GM19468 (cell line): ENCODE measurements at regions not wholly inside any gene's neighbourhood (a gene's known extent, or its start where the extent isn't known, plus 50 kb on each side); places are given as distances from the start of the nearest gene placed in this dataset.
"Not testable (repeated sequence)": the region's sequence is repeated elsewhere in the genome, so short reads cannot be mapped to it uniquely, and the experiment has no call there.

Source experiments
- ATAC-seq: cut with Tn5 transposase; IDR thresholded peaks from one replicate; pipeline ENCODE4 v1.9.1; 2021; ENCODE audit warnings: mild to moderate bottlenecking, moderate library complexity, moderate number of reproducible peaks; ENCODE audit not compliant: unreplicated experiment; ENCODE audit errors: extremely low read depth

DNA sequence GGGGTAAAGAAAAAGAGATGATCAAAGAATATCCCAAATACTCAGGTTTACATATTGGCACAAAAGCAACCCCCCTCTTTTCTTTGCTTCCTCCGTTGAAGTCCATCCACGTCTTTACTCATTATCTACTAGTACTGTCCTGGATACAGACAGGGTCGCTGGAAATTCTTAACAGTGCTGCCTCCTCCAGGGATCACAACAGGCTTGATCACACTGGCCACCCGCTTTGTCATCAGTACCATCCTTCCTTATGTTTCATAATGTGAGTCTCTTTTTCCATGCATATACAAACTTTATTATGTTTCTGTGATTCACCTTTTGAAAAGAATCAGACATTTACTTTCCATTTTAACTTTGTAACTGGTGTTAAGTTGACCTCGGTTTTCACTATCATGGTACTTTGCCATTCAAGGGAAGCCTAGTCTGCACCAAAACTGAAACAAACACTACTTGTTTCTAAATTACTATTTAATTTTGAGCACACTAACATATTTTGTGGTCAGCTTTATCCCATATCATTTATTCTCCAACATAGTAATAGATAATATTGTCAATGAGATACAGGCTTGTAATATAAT, 387.5 kb upstream of the PPP1R2C start:
- no peak for ATAC-seq

DNA sequence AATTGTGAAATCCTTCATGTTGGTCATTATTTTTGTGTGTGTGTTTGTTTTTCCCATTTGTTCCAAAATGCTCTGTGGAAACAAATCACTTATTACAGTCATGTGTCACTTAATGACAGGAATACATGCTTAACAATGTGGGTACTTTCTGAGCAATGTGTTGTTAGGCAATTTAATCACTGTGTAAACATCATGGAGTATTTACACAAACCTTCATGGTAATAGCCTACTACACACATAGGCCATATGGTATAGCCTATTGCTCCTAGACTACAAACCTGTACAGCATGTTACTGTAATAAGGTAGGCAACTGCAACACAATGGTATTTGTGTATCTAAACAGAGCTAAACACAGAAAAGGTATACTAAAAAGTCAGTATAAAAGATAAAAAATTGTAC, 388.9 kb upstream of the PPP1R2C start:
- ATAC-seq, result no peak

DNA sequence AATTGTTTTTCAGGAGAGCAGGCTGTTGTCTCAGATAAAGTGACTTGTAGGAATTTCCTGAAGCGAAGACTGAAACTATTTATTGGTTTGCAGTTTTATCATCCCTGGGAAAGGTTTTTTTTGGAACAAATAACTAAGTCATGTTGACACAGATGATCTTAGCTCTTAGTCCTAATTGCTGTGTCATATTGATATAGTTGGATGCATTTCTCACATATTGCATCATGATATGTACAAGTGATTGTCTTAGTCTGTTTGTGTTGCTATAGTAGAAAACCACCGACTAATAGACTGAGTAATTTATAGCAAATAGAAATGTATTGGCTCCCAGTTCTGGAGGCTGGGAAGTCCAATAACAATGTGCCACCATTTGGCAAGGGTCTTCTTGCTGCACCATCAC, 397.5 kb upstream of the PPP1R2C start:
- ATAC-seq, result no peak

DNA sequence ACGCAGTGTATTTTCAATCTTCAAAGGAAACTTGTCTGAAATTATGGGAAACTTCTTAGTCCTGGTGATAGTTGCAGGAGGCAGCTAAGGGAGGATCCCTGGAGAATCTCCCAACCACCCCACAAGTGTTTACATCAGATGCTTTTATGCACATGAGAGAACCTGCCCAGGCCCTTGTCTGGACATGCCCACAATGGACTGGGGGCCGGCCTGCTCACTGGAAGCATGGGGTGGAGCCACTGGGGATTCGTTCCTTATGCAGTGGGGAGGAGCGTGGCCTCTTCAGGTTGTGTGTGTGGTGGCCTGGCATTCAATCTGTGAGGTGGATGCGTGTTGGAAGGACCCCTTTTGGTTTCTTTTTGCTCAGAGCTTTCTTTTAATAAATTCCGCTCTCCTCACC, 398.7 kb upstream of the PPP1R2C start:
- no peak for ATAC-seq

- ATAC-seq, result no peak
These were observed 410.3 kb upstream of the PPP1R2C start for GRCh38 chrX:43188296-43188695.

DNA sequence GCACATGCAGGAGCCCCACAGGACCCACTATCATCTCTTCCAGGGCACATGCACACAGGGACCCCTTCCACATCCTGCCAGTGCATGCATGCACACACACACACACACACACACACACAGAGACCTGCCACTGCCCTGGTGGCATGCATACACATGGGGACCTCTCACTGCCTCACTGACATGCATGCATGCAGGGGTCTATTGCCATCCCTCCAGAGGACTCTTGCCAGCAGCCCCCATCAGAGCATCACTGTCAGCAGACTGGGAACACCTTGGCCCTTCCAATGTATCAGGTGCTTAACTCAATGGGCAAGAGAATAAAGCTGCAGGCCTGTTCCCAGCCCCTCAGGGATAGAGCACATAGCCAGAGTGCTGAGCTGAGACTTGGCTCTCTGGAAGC, 433.6 kb upstream of the PPP1R2C start:
- ATAC-seq, result no peak

- no peak for ATAC-seq
These were observed 437.9 kb upstream of the MAOA start for GRCh38 chrX:43218198-43218597.

GRCh38 chrX:43224496-43224895, 431.6 kb upstream of the MAOA start:
- no peak for ATAC-seq

DNA sequence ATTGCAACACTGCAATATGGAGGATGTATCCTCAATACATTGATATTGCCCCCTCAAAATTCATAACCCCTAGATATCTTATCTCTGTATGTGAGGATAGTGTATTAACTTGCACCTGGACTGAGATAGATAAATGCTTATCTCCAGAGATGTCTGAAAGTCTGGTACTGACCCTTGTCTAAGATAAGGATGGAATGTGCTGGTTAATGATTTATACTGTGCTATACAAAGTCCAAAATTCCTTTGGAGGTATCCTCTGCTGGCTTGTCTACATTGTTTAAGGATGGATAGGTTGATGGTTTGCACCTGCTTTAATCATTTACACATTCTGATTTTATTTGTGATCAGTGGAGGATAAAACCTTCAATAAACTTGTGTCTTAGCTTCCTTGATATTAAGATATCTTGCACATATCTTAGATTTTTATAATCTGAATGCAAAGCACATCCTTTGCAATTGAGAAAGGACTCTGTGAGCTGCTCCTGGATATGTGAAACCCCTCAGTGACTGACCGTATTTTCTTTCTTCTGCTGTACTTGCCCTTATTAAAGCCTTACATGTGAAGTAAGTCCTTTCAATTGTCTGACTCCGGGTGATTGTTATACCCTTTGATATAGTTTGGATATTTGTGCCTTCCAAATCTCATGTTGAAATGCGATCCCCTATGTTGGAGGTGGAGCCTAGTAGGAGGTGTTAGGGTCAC, 430.3 kb upstream of the MAOA start:
- no peak for ATAC-seq

DNA sequence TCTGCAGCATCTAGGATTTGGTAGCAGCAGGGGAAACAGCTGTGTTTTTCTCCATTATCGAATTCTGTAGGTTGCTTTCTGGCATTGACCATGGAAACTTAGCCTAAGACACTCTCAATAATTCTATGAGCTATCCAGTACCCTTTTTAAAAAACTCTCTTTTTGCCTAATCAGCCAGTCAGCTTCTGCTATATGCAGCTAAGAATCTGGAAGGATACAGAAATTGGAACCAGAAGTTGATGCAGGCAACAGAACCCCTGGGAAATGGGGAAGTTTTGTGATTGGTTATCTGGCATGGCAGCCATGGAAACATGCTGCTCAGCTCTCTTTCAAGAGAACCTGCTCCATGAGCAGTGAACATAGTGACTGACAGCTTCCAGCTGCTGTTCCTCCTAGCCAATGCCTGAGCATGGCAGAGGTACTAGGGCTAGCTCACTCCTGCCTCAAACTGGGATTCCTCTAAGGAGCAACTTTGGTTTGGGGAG, 417.6 kb upstream of the MAOA start:
- no peak for ATAC-seq

DNA sequence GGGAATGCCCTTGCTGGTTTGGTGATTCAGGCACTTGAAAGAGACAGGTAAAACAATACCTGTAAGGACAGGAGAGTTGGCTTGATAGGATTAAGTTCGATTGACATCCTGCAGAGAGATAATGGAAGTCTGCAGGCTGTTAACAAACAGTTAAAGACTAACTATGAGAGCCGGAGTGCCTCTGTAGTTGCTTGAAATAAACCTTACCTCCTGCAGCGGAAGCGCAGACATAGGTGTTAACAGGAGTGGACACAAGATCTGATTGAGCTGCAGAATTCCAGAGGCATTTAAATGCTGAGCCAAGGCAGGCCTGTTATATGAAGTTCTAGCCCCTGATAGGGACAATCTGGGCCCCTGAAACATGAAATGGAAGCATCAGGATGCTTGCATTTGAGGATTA, 416.7 kb upstream of the MAOA start:
- ATAC-seq, result no peak

GRCh38 chrX:43255596-43255995, 400.5 kb upstream of the MAOA start:
- ATAC-seq, result no peak

- ATAC-seq, result no peak
These were observed 389.6 kb upstream of the MAOA start for GRCh38 chrX:43266487-43266886.

DNA sequence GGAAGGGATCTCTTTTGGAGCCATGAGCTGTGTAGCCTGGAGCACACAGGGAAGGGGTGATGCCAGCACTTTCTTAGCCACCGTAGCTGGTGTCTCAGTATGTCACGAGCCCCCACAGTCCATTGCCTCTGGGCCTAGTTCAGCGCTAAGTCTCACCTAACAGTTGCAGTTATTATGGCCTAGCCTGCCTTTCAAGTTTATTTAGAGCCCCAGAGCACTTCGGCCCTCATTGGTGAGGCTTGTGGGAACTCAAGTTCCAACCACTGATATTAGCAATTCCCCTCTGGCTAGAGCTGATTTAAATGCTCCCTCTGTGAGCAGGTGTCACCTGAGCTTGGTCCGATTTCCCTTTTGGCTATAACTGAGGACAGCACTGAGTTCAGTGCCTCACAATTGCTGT, 388.4 kb upstream of the MAOA start:
- ATAC-seq, result no peak

DNA sequence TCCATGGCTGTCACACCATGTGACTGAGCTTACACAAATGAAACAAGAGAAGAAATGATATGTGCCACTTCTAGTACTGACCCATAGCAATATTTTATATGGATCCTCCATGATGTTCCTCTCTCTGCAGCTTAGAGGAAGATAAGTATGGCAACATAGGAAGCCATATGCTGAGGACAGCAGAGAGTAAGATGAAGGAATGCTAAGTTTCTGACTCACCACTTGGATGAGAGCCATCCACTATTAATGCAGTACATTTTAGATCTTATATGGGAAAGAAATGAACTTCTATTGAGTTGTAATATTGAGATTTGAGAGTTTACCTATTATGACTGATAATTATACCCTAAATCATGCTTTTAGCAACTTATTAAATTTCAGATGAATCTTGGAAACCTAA, 386.9 kb upstream of the MAOA start:
- no peak for ATAC-seq

- ATAC-seq, result no peak
These were observed 378.2 kb upstream of the MAOA start for GRCh38 chrX:43277879-43278278.

GRCh38 chrX:43278440-43278839, 377.7 kb upstream of the MAOA start:
- ATAC-seq, result no peak

GRCh38 chrX:43279341-43279808, 376.7 kb upstream of the MAOA start:
- ATAC-seq, result no peak

- ATAC-seq, result no peak
These were observed 372.9 kb upstream of the MAOA start for GRCh38 chrX:43283187-43283586.

DNA sequence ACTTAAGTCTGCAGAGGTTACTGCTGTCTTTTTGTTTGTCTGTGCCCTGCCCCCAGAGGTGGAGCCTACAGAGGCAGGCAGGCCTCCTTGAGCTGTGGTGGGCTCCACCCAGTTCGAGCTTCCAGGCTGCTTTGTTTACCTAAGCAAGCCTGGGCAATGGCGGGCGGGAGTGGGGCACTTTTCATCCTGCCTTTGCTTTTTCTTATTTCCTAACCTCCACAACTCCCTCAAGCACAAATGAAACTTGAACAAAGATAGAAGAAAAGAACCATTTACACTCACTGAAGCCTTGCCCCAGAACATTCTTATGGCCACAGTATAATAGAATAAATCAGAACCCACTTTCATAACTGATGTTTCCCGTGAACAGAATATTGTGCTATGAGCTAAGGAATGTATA, 344.5 kb upstream of the MAOA start:
- not testable (repeated sequence) for ATAC-seq

GRCh38 chrX:43313035-43313434, 343.1 kb upstream of the MAOA start:
- no peak for ATAC-seq

DNA sequence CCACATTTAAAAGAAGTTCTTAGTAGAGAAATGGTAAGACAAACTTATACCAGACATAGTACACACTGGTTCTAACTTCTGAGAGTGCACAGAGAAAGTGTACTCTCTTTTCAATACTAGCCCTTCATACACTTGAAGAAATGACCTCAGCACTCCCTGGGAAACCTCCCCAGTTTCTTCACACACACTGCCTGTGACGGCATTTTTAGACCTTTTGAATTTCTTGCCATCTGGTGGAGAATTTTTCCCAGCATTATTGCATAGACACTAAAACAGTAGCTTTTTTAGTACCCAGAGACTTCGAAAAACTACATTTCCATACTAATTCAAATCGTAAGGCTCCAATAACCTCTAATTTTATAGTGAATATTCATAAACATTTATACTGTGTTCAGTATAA, 341.6 kb upstream of the MAOA start:
- ATAC-seq, result no peak
